GM18517 (cell line): ENCODE measurements at regions not wholly inside any gene's neighbourhood (a gene's known extent, or its start where the extent isn't known, plus 50 kb on each side); places are given as distances from the start of the nearest gene placed in this dataset.

Experiments used
- ATAC-seq: cut with Tn5 transposase; IDR thresholded peaks from one replicate; pipeline ENCODE4 v1.9.1; 2021; ENCODE audit warnings: mild to moderate bottlenecking, moderate library complexity; ENCODE audit not compliant: unreplicated experiment

DNA sequence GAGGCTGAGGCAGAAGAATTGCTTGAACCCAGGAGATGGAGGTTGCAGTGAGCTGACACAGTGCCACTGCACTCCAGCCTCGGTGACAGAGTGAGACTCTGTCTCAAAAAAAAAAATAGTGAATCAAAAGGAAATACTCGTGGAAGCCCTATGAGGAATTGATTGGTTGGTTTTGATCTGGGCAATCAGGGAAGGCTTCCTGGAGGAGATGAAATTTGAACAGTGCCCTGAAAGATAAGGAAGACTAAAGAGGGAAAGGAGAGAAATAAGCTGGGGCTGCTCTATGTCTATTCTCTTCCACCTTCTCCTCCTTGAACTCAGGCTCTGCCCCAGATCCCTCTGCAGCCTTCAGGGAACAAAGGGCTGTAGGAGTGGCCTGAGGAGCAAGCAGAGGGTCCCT lies 54.1 kb downstream of the IRF2BPL start:
- ATAC-seq: no peak

DNA sequence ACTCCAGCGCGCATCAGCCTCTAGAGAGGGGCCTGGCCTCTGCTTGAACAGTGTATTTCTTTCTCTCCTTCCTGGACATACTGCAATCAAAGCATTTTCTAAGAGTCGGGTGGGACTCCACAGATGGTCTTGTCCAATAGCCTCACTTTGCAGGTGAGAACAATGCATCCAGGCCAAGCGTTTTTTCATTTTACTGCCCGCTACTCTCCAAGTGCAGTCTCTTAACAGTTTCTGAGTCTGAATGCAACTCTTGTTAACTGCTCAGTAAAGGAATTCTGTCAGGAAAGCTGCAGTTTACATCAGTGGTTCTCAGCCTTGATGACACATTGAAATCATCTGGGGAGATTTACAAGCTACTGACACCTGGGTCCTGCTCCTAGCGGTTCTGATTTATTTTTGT lies 57.0 kb downstream of the IRF2BPL start:
- no peak for ATAC-seq

- no peak for ATAC-seq
Measured at GRCh38 chr14:76968621-76969063, 59.9 kb downstream of the IRF2BPL start.

DNA sequence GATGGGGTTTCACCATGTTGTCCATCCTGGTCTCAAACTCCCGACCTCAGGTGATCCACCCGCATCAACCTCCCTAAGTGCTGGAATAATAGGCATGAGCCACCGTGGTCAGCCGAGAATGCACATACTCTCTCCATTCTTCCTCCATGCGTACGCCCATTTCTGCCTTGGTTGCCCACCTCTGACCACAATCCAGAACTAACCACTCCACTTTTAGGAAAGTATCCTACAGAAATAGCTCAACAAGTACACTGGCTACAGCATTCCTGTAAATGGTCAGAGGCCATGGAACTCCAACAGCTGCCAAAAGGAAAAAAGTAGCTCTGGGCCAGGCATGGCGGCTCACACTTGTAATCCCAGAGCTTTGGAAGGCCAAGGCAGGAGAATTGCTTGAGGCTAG lies 60.7 kb downstream of the IRF2BPL start:
- ATAC-seq: no peak

DNA sequence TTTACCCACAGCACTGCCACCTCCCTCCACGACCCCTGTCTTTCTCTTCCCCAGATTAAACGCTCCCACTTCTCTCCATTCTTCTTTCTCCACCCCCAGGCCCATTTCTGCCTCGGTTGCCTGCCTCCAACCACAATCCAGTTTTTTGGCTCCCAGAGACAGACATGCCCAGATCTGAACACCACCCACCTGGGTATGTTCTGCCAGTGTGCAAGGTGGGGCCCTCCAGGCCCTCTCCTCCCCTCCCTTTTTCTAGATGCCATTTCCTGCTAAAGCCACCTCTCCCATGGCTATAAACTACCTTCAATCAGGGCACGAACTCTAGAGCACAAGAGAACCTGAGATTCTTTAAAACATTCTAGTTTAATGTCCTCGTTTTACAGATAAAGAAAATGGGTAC lies 63.3 kb downstream of the IRF2BPL start:
- ATAC-seq: no peak

DNA sequence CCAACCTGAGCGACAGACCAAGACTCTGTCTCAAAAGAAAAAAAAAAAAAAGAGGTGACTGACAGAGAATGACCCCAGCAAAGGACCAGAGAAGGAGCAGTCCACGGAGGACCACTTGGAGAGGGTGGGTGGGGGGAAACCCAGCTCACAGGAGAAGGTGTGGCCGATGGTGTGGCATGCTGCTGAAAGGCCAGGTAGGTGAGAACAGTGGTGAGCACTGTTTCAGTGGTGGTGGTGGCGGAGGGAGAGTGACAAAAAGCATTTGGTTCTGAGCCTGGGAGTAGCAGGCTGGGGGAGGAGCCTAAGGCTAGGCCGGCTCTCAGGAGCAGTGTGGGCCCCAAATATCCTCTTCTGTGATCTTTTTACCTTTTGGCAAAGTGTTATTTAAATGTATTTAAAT lies 63.8 kb downstream of the IRF2BPL start:
- no peak for ATAC-seq

GRCh38 chr14:76963372-76963771 lies 65.1 kb downstream of the IRF2BPL start:
- no peak for ATAC-seq

DNA sequence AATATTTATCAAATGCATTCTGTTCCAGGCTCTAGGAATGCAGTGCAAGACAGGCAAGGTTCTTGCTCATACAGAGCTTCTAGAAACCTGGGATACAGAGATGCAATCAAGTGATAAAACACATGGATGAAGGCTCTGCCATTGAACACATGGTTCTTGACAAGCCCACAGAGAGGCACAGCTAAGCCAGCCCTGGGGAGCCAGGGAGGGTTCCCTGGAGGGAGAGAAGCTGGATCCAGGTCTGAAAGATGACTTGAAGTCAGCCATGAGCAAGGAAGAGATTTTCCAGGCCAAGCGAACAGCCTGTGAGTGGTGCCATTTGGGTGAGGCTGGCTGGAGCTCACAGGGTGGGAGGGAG lies 66.2 kb downstream of the IRF2BPL start:
- ATAC-seq: no peak

- ATAC-seq: peak; percentile 89
Measured at GRCh38 chr14:76961631-76962302, 66.7 kb downstream of the IRF2BPL start.

DNA sequence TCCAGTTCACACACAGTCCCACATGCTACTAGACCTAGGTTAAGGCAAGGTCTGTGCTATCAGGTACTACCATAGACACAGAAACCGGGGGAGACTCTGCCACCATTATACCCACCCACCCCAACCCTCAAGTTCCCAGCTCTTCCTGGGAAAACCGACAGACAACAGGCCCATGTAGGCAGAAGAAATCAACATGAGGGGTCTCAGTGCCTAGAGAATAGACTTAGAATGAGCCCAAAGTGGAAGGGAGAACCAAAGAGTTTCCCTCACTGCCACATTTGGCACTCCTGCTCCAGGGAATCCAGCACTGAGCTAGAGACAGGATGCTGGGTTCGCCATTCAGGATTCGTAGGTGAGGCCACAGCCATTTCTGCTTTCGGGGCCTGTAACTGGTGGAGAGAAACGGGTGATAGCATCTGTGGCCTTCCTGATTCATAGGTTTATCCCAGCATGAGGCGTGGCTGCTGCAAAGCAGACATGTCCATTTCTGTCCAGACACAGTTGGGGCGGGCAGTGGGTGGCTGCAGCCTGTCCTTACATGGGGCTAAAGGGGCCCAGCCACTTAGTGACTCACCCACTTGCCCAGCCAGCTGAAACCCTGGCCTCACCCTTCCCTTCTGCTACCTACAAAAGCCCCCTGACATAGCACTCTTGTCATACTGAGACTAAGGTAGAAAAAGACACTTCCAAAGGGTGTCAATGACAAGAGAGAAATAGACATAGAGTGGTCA lies 69.4 kb downstream of the IRF2BPL start:
- no peak for ATAC-seq

DNA sequence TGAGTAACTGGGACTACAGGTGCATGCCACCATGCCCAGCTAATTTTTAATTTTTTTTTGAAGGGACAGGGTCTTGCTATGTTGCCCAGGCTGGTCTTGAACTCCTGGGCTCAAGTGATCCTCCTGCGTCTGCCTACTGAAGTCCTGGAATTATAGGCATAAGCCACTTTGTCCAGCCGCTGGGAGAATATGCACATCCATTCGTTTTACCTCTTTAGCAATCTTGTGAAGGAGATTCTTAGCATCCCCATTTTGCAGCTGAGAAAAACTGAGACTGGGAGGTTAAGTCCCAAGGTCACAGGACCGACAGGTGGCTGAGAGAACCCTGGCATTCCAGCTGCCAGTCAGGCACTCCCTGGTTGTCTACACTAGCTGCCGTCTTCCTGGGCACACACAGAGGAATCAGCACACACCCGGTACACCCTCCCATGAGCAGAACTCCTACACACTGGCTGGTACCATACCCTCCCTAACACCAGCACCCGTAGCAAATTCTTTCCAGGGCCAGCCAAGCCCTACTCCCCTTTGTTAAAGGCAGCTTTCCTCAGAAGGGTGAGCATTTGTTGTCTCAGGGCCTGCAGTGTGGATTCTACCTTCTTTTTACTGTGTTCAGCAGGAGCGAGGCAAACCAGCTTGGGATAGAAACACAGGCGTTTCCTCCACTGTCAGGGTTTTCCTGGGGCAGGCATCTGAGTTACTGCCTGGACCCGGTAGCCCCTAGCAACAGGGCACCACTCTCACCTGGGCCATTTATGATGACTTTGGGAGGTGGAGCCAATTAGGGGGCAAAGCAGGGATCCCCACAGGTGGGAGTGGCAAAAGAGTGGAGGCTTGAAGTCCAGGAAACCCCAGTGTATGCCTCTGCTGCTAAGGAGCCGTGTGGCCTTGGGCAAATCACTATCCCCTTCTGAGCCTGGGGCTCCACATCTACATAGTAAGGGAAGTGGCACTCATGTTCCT lies 70.2 kb downstream of the IRF2BPL start:
- no peak for ATAC-seq

DNA sequence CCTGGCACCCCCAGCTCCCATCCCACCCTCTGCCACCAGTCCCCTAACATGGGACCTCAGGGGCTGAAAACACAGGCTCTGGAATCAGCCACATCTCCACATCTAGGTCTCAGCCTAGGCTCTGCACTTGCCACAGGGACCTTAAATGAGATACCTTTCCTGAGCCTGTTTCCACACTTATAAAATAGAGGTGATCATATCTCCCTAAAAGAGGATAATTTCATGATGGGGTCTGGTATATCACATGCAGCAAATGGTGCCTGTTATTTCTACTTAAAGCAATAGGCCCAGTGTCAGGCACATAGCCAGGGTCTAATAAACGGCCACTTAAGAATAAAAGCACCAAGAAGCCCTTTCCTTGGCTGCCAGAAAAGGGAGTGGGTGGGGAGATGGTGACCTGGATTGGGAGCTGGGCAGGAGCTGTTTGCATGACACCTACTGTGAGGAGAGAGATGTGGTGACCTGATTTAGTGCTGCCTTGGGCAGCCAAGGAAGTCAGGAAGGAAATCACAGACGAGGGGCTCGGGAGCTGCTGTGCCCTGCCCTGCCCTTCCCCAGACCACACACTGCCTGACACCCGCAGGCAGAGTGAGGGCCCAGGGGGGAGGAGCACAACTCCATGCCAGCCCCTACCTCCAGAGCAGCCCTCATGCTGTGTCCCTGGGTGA lies 71.2 kb downstream of the IRF2BPL start:
- no peak for ATAC-seq

GRCh38 chr14:76956316-76957090 lies 72.0 kb downstream of the IRF2BPL start:
- peak; percentile 38 for ATAC-seq

DNA sequence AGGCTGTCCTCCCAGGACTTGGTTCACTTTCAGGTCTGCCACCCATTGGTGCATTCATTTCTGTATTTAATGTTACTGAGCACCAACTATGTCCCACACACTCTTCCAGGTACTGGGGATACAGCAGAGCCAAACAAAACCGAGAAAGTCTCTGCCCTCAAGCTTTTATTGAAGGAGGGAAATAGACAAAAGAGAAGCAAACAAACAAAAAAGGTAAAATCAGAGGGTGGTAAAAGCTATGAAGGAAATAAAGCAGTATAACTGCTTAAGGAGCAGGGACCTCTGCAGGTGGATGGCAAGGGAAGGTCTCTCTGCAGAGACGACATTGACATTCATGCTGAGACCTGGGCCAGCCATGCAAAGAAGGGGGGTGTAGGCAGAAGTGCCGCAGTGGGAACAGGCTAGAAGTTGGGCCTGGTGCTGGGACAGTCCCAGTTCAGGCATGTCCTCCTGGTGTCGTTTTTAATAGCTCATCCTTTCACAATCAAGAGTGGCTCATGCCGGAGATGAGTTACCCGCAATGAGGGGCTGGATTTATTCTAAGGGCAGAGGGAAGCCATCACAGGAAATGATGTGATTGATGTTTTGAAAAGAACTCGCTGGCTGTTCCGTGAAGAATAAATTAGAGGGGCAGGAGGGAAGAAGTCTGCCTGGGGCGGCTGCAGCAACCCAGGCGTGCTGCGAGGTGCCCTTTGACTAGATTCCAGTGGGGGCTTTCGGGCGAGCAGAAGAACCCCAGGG lies 72.8 kb downstream of the IRF2BPL start:
- no peak for ATAC-seq

DNA sequence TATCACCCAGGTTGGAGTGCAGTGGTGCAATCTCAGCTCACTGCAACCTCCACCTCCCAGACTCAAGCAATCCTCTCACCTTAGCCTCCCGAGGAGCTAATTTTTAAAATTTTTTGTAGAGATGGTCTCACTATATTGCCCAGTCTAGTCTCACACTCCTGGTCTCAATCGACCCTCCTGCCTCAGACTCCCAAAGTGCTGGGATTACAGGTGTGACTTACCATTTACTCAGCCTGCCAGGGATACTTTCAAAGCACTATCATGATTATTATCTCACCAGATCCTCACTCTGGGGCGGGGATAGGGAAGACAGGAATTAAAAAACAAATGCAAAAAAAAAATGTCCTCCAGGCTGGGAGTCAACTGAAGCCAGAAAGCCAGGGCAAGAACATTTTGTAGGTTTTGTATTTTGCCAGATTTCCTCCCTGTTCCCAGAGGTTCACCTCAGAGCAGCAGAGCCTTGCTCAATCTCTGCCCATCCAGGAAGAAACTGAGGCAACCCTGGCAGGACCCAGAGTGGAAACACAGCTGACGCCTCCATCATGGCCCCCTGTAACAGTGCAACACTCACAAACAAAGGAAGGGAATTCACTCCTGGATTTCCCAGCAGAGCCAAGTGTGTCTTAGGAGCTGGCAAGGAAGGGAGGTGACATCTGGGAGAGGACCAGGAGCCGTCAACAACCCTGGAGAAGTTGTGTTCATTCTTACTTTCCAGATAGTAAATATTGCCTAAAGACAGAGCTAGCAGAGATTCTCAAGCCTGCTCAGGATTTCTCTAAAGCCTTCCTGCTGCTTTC lies 73.9 kb downstream of the IRF2BPL start:
- ATAC-seq: no peak

DNA sequence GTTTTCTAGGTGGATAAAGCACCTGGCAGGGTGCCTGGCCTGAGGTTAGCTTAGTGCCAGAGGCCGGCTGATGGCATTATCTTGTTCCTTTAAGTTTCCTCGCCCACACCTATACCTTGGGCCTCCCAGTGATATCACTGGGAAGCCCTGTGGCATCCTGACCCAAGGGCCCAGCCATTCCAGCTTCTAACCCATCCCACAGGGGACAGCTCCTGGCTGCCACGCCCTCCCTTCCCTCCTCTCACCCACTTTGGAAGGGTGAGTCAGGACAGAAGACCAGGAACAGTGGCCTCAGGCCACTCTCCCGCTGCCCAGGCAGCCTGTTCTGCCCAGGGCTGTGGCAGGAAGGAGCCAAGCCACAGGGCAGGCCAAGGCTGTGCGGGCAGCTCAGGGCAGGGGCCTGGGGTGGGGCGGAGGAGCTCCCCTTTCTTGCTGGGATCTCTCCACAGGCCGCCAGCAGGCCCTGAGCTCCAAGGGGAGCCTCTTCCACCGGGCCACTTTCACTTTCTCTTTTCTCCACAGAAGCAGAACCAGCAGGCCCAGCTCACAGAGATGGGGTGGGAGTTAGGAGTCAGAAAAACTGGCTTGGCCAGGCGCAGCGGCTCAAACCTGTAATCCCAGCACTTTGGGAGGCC lies 75.1 kb downstream of the IRF2BPL start:
- ATAC-seq: no peak

DNA sequence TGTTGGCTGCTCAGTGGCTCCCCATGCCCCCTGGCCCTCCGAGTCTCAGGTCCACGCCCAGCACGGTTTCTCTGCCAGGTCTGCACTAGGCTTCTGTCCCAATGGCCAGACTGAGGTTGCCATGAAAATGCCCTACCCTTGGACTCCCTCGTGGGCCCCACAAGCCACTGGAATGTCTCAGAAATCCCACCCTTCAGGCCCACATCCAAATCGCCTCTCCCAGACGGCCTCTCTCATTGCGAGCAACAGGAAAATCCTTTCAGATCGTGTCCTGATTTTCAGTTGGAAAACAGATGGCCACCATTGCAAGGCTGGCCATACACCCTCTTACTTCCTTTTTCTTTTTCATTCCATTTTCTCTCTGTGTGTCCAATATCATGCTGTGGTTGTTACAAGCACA lies 77.3 kb downstream of the IRF2BPL start:
- no peak for ATAC-seq
